Vagina (tissue), 2 donors: ENCODE measurements at regions not wholly inside any gene's neighbourhood (a gene's known extent, or its start where the extent isn't known, plus 50 kb on each side); places are given as distances from the start of the nearest gene placed in this dataset.

Experiments
- POLR2A ChIP-seq, 2 donors: fragments of 450-650 bp; IDR thresholded peaks; one replicate each; pipeline ENCODE4 v1.6.1; 2017; ENCODE audit warnings: antibody characterized with exemption in 2 of 2, mild to moderate bottlenecking in 2 of 2, moderate library complexity in 2 of 2
- POLR2AphosphoS5 ChIP-seq, 2 donors: sonication (generic); formaldehyde crosslinking; IDR thresholded peaks; one replicate each; pipeline ENCODE4 v1.9.0; 2017; ENCODE audit warnings: antibody characterized with exemption in 2 of 2, mild to moderate bottlenecking in 2 of 2, low read depth in 1 of 2; ENCODE audit not compliant: insufficient read depth in 1 of 2
- TF ChIP-seq, protein P1 (sequence below), 3 experiments: fragments of 450-650 bp in 2 of 3; fragments of 200-600 bp in 1 of 3; sonication (generic) in 1 of 3; IDR thresholded peaks; one replicate each; pipeline ENCODE4 v1.5.1; 2017 to 2019; ENCODE audit warnings: antibody characterized with exemption in 3 of 3, mild to moderate bottlenecking in 2 of 3, moderate library complexity in 2 of 3

DNA sequence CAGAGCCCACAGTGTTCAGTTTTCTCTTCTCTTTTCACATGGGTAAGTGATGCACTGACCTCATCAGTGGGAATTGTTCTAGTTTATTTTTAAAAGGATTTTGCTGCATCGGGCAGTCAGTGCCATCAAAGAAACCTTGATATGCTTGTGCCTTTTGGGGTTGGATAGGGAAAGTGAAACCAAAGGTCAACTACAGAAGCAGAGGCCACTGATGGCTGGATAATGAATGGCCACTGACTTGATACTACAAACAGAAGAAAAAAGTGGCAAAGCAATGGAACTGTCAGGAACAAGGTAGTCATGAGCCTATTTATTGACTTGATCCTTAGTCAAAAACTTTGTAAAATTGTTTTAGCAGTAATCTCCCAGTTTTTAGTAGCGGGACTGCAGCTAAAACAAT, 636.3 kb upstream of the ZEB2 start:
- TF ChIP-seq, protein P1, sequence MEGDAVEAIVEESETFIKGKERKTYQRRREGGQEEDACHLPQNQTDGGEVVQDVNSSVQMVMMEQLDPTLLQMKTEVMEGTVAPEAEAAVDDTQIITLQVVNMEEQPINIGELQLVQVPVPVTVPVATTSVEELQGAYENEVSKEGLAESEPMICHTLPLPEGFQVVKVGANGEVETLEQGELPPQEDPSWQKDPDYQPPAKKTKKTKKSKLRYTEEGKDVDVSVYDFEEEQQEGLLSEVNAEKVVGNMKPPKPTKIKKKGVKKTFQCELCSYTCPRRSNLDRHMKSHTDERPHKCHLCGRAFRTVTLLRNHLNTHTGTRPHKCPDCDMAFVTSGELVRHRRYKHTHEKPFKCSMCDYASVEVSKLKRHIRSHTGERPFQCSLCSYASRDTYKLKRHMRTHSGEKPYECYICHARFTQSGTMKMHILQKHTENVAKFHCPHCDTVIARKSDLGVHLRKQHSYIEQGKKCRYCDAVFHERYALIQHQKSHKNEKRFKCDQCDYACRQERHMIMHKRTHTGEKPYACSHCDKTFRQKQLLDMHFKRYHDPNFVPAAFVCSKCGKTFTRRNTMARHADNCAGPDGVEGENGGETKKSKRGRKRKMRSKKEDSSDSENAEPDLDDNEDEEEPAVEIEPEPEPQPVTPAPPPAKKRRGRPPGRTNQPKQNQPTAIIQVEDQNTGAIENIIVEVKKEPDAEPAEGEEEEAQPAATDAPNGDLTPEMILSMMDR (IDR thresholded peaks at IDR 0.05), result no peak
- no peak for TF ChIP-seq POLR2A (IDR thresholded peaks at IDR 0.05)
- no peak for TF ChIP-seq POLR2AphosphoS5 (IDR thresholded peaks at IDR 0.05; ENCODE audit: insufficient read depth in 1 of 2, low read depth in 1 of 2)
